Keratinocyte (primary cell): ENCODE measurements at regions not wholly inside any gene's neighbourhood (a gene's known extent, or its start where the extent isn't known, plus 50 kb on each side); places are given as distances from the start of the nearest gene placed in this dataset.

ENCODE experiments used
- DNase-seq: peaks from one replicate; pipeline ENCODE4 v3.0.0-alpha.2; 2011; ENCODE audit warnings: low read depth, missing footprints, low spot score
- FAIRE-seq: peaks from 2 replicates; lab custom pipeline; 2011; peaks lifted over from hg19 to GRCh38; lab: Jason Lieb, UNC
- H2AFZ ChIP-seq: 2 replicates; pipeline ENCODE4 v1.6.0; 2012; ENCODE audit warnings: low read length, control low read depth, inconsistent platforms; ENCODE audit not compliant: control insufficient read depth
- H3K27ac ChIP-seq: 2 replicates; pipeline ENCODE4 v1.5.1; 2011; ENCODE audit warnings: low read length; ENCODE audit not compliant: control insufficient read depth, insufficient read depth
- H3K27me3 ChIP-seq: 3 replicates; pipeline ENCODE4 v1.6.0; 2011; ENCODE audit warnings: low read length; ENCODE audit not compliant: control insufficient read depth, insufficient read depth; ENCODE audit errors: extremely low read depth
- H3K36me3 ChIP-seq, 2 experiments: 2 replicates in 1 of 2; 3 replicates in 1 of 2; pipeline ENCODE4 v1.5.1; 2011; ENCODE audit warnings: low read length in 2 of 2, mild to moderate bottlenecking in 1 of 2; ENCODE audit not compliant: control insufficient read depth in 2 of 2, insufficient read depth in 2 of 2; ENCODE audit errors: extremely low read depth in 1 of 2
- H3K4me1 ChIP-seq: 3 replicates; pipeline ENCODE4 v1.5.1; 2011; ENCODE audit warnings: low read length; ENCODE audit not compliant: control insufficient read depth, insufficient read depth; ENCODE audit errors: extremely low read depth
- H3K4me2 ChIP-seq: 3 replicates; pipeline ENCODE4 v1.6.0; 2011; ENCODE audit warnings: low read depth, low read length; ENCODE audit not compliant: control insufficient read depth, insufficient read depth; ENCODE audit errors: extremely low read depth
- H3K4me3 ChIP-seq, 3 experiments: fragments of 200-600 bp in 1 of 3; sonication (generic) in 1 of 3; 2 replicates in 2 of 3; 3 replicates in 1 of 3; pipeline ENCODE4 v1.5.1; 2011 to 2016; ENCODE audit warnings: low read length in 3 of 3, mild to moderate bottlenecking in 3 of 3, control low read depth in 2 of 3, inconsistent platforms in 1 of 3, low read depth in 1 of 3, mixed read lengths in 1 of 3, mixed run types in 1 of 3, moderate library complexity in 1 of 3; ENCODE audit not compliant: control insufficient read depth in 2 of 3, insufficient read depth in 2 of 3; ENCODE audit errors: extremely low read depth in 1 of 3
- H3K79me2 ChIP-seq: 2 replicates; pipeline ENCODE4 v1.6.0; 2012; ENCODE audit warnings: low read length; ENCODE audit not compliant: control insufficient read depth, insufficient read depth
- H3K9ac ChIP-seq: 3 replicates; pipeline ENCODE4 v1.6.0; 2011; ENCODE audit warnings: low read length; ENCODE audit not compliant: control insufficient read depth, insufficient read depth; ENCODE audit errors: extremely low read depth
- H3K9me1 ChIP-seq: 3 replicates; pipeline ENCODE4 v1.6.0; 2011; ENCODE audit warnings: low read length; ENCODE audit not compliant: control insufficient read depth, insufficient read depth; ENCODE audit errors: extremely low read depth
- H3K9me3 ChIP-seq: 2 replicates; pipeline ENCODE4 v1.5.1; 2012; ENCODE audit warnings: low read depth, low read length; ENCODE audit not compliant: control insufficient read depth
- H4K20me1 ChIP-seq: 3 replicates; pipeline ENCODE4 v1.6.0; 2011; ENCODE audit warnings: low read length; ENCODE audit not compliant: control insufficient read depth, insufficient read depth; ENCODE audit errors: extremely low read depth
- EZH2 ChIP-seq: IDR thresholded peaks from one replicate; pipeline ENCODE4 v1.6.1; 2012; ENCODE audit warnings: inconsistent platforms, mild to moderate bottlenecking, low read length, moderate library complexity
- dilution Hi-C: fragments of 300-500 bp; cut with MboI; formaldehyde crosslinking; loops from one replicate; pipeline ENCODE4 v1.7.0; 2020; ENCODE audit warnings: low sequenced_read_pairs; ENCODE audit not compliant: extremely low pct_ligation_motif_present
- TF ChIP-seq, protein P1 (sequence below), 3 experiments: IDR thresholded peaks in 1 of 3; conservative IDR thresholded peaks in 1 of 3; optimal IDR thresholded peaks in 1 of 3; 2 replicates in 2 of 3; 3 replicates in 1 of 3; pipeline versions ENCODE3 to v1.5.1; 2011; ENCODE audit warnings: low read length in 3 of 3, mild to moderate bottlenecking in 3 of 3, moderate library complexity in 2 of 3, control low read depth in 1 of 3, inconsistent platforms in 1 of 3; ENCODE audit not compliant: insufficient read depth in 2 of 3; ENCODE audit errors: extremely low read depth in 1 of 3

DNA sequence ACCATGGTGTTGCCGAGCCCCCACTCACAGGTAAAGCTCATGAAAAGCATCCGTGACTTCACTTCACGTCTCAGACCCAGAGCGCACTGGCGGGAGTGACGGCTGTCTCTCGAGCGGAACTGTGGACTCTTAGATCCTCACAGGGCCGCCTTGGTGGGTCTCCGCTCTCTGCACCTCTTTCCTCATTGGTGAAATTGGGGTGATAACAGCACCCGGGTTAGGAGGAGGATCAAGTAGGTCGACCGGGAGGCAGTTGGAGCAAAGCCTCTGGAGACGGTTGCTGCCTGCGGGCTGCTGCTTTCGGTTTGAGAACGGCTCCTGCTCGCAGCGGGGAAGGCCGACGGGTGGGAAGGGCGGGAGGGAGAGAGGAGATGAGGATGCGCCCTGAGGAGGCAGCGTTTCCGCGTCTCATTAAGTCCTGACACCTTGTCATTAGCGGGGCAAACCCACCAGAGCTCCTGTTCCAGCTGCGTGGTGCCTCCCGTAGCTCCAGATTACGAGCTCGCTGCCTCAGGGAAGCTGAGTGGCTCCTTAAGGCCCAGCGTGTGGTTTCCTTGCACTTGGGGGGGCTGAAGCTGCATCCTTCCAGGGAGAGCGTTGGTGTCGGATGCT is 51.9 kb upstream of the CFAP46 start:
- Histone ChIP-seq H2AFZ (peak overlapping the region; percentile 69), H3K9ac (no peak overlapping the region), H3K36me3 (no peaks in the 10 kb centered on the region), H3K4me3 (peak overlapping the region; percentile 14 to 38 (median 25)), H3K4me1 (no peaks in the 10 kb centered on the region), H3K9me1 (no peaks in the 10 kb centered on the region), H3K27ac (no peak overlapping the region), H3K9me3 (no peaks in the 10 kb centered on the region), H3K27me3 (peaks cover 18% of the 10 kb centered on the region), H3K4me2 (peak overlapping the region; percentile 58), H3K79me2 (no peaks in the 10 kb centered on the region), H4K20me1 (no peaks in the 10 kb centered on the region)
- FAIRE-seq (no peak), DNase-seq (no peak)
- dilution Hi-C loops: loop anchor here (10.0 kb wide), 1 partner anchor 51 kb away; no protein-coding TSS in a partner anchor
- TF ChIP-seq, protein P1, sequence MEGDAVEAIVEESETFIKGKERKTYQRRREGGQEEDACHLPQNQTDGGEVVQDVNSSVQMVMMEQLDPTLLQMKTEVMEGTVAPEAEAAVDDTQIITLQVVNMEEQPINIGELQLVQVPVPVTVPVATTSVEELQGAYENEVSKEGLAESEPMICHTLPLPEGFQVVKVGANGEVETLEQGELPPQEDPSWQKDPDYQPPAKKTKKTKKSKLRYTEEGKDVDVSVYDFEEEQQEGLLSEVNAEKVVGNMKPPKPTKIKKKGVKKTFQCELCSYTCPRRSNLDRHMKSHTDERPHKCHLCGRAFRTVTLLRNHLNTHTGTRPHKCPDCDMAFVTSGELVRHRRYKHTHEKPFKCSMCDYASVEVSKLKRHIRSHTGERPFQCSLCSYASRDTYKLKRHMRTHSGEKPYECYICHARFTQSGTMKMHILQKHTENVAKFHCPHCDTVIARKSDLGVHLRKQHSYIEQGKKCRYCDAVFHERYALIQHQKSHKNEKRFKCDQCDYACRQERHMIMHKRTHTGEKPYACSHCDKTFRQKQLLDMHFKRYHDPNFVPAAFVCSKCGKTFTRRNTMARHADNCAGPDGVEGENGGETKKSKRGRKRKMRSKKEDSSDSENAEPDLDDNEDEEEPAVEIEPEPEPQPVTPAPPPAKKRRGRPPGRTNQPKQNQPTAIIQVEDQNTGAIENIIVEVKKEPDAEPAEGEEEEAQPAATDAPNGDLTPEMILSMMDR (optimal IDR thresholded peaks at IDR 0.05 in 1 of 3, IDR thresholded peaks at IDR 0.05 in 1 of 3, conservative IDR thresholded peaks at IDR 0.05 in 1 of 3; ENCODE audit: extremely low read depth in 1 of 3, insufficient read depth in 2 of 3, low read length in 3 of 3): no peak
- TF ChIP-seq EZH2: no peak

DNA sequence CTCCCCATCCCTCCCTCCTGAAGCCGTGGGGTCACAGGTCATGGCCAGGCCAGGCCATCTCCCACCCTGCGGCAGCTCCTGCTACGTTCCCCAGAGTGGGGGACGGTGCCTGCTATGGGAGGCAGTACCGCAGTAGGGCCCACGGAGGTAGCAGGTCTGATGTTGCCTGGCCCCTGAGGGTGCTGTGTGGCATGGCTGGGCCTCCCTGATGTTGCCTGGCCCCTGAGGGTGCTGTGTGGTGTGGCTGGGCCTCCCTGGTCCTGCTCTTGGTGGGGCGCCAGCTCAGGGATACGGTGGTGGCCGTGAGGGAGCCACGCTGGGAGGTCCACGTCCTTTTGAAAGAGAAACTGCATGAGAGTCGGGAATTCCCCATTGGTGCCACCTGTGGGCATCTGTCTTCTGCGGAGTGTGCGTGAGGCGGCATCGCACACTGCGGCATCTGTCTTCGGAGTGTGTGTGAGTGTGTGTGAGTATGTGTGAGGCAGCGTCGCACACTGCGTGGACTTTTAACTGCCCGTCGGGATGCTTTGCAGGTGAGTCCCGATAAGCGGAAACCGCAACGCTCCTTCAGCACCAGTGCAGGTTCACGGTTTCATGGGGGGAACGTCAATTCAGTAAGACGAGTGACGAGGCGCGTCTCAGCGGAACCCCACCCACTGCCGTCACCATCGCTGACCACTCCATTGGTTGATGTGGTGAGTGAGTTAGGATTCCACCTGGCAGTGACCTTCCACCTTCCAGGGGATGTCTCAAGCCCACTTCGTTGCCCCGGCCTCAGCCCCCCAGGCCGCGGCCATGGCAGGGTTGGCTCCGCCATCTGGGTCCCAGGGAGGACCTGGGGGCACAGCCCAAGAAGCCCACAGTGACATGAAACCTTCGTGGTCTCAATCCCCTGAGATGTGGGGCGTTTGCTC is 51.2 kb upstream of the CFAP46 start:
- DNase-seq: no peak
- no peak for FAIRE-seq
- no peaks in the 10 kb centered on the region for H4K20me1 ChIP-seq
- H3K27me3 ChIP-seq: peaks cover 18% of the 10 kb centered on the region
- H2AFZ ChIP-seq: no peak overlapping the region
- H3K4me3 ChIP-seq: no peak overlapping the region
- H3K9me1 ChIP-seq: no peaks in the 10 kb centered on the region
- dilution Hi-C loops: loop anchor here (10.0 kb wide), 1 partner anchor 51 kb away; no protein-coding TSS in a partner anchor
- H3K9ac ChIP-seq: no peak overlapping the region
- H3K4me2 ChIP-seq: peak overlapping the region; percentile 58
- no peak for TF ChIP-seq EZH2
- TF ChIP-seq, protein P1 (optimal IDR thresholded peaks at IDR 0.05 in 1 of 3, IDR thresholded peaks at IDR 0.05 in 1 of 3, conservative IDR thresholded peaks at IDR 0.05 in 1 of 3; ENCODE audit: extremely low read depth in 1 of 3, insufficient read depth in 2 of 3, low read length in 3 of 3): no peak
- no peaks in the 10 kb centered on the region for H3K36me3 ChIP-seq
- no peak overlapping the region for H3K27ac ChIP-seq
- H3K79me2 ChIP-seq: no peaks in the 10 kb centered on the region
- no peaks in the 10 kb centered on the region for H3K4me1 ChIP-seq
- H3K9me3 ChIP-seq: no peaks in the 10 kb centered on the region
